Hindlimb muscle (tissue), 1 donor: ENCODE measurements at regions not wholly inside any gene's neighbourhood (a gene's known extent, or its start where the extent isn't known, plus 50 kb on each side); places are given as distances from the start of the nearest gene placed in this dataset.
"Not testable (repeated sequence)": the region's sequence is repeated elsewhere in the genome, so short reads cannot be mapped to it uniquely, and the experiment has no call there.

Source experiments
- DNase-seq: peaks from one replicate; pipeline ENCODE4 v3.0.0-alpha.2; 2013

DNA sequence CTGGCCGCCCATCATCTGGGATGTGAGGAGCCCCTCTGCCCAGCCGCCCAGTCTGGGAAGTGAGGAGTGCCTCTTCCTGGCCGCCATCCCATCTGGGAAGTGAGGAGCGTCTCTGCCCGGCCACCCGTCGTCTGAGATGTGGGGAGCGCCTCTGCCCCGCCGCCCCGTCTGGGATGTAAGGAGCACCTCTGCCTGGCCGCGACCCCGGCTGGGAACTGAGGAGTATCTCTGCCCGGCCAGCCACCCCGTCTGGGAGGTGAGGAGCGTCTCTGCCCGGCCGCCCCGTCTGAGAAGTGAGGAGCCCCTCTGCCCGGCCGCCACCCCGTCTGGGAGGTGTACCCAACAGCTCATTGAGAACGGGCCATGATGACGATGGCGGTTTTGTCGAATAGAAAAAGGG lies 211.4 kb downstream of the ANAPC1 start:
- not testable (repeated sequence) for DNase-seq

GRCh38 chr2:111673526-111673925 lies 210.5 kb downstream of the ANAPC1 start:
- no peak for DNase-seq

GRCh38 chr2:111675419-111676194 lies 208.4 kb downstream of the ANAPC1 start:
- no peak for DNase-seq

- DNase-seq, result no peak
These were observed 207.6 kb downstream of the ANAPC1 start for GRCh38 chr2:111676291-111676822.

DNA sequence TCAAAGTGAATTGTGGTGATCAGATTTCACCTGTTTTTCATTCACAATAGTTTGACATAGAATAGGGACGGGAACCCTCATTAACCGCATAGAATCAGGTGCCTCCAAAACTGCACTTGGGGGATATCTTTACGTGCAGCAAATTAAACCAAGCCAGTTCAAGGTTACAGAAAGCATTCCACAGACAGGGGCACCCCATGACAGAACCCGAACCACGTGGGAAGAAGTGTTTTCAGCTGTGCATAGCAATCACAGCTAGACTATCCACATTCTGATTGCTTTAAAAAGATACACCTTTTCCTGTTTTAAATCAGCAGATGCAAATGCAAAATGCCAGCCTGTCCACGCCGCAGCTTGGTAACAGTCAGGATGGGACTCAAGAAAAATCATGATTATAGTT lies 205.8 kb downstream of the ANAPC1 start:
- DNase-seq, result no peak

- DNase-seq, result no peak
These were observed 205.3 kb downstream of the ANAPC1 start for GRCh38 chr2:111678651-111679050.

DNA sequence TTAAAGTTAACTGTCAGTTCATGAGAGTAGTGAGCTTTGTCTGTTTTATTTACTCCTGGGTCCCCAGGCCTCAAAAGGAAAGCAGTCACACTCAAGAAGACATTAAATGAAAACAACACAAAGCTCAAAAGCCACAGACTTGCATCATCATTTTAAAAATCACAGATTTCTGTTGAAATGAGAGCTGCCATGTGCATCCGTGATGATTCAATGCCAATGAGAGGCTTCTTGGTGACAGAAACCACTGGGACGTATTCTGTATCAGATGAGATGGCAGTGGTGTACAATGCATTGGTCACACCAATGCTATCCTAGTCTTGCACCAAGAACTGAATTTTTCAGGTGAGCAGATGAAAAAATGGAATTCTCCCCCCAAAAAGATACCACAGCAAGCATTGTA lies 204.8 kb downstream of the ANAPC1 start:
- no peak for DNase-seq

DNA sequence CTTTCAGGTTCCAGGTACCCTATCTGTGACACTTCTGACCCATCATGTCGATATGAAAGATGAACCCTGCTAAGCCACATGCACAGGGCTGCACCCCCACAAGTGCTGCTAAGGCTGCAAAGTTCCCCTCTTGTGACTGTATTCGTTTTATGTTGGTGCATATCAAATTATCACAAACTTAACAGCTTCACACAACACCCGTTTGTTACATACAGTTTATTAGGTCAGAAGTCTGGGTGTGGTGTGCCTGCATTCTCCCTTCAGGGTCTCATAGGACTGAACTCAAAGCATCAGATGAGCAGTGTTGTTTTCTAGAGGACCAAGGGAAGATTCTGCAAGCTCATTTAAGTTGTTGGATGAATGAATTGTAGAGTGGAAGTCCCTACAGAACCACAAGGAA lies 199.4 kb downstream of the ANAPC1 start:
- DNase-seq, result no peak

DNA sequence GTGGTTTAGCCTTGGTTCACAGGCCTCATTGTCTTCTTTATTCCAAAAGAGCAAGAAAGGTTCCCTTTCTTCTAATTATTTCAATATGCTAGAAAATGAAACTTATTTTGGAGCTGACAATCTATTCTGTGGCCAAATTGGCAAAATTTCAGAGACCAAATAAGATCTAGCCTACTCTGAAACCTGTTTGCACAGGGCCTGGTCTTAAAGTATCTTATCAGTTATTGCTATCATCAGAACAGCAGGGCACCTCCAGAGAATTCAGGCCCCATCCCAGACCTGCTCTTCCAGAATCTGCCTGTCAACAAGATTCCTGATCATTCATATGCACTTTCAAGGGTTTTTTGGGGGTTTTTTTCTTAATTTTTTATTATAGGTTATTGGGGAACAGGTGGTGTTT lies 198.7 kb downstream of the ANAPC1 start:
- peak; percentile 69 for DNase-seq

DNA sequence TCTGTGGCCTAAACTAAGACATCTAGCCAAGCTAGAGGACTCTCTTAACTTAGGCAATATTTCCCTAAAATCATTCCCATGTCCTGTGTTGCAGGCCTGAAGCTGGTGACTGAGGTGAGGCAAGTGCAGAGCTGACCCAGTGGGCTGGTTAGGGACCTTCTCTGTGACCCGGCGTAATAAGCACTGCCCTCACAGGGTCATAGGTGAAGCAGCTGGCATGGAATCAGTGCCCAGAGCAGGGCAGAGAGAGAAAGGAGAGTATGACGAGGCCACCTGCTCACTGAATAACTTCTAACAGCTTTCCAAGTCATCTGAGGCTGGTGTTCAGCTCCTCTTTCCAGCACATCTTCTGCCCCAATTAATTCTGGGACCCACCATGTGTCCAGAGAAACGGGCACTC lies 197.0 kb downstream of the ANAPC1 start:
- no peak for DNase-seq

- DNase-seq, result no peak
These were observed 196.1 kb downstream of the ANAPC1 start for GRCh38 chr2:111687911-111688310.

DNA sequence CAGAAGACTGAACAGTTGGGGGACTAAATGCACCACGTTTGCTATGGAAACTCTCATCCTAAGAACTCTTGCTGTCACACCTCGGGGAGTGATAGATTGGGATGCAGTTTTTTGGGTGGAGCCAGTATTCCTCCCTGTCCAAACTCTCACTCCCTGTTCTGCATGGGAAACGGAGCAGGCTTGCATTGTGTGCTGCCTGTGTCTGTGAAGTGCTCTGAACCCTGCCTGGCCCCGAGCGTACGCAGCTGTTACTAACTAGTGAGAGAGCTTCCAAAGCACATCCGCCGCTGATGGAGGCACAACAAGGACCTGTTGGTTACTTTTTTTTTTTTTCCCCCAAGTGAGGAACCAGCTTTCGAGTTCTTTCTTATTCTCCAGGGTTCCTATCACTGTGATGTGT lies 195.5 kb downstream of the ANAPC1 start:
- DNase-seq, result peak; percentile 77

GRCh38 chr2:111689174-111689573 lies 194.8 kb downstream of the ANAPC1 start:
- DNase-seq, result no peak

- no peak for DNase-seq
These were observed 194.1 kb downstream of the ANAPC1 start for GRCh38 chr2:111689941-111690340.

GRCh38 chr2:111691164-111691875 lies 192.7 kb downstream of the ANAPC1 start:
- DNase-seq, result no peak

DNA sequence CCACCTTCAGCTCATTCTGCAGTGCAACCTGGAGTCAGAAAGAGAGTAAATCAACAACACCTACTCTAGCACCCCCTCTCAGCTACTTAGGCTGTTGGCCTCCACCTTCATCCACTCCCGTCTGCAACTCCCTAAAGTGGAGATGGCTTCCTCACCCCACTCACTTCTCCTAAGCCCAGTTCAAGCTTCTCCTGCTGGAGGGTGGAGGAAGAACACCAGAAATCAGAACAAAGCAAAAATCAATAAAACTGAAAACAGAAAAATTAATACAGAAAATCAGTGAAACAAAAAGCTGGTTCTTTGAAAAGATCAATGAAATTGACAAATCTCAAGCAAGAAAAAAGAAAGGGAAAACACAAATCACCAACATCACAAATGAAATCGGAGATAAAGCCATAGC lies 191.7 kb downstream of the ANAPC1 start:
- DNase-seq, result no peak

DNA sequence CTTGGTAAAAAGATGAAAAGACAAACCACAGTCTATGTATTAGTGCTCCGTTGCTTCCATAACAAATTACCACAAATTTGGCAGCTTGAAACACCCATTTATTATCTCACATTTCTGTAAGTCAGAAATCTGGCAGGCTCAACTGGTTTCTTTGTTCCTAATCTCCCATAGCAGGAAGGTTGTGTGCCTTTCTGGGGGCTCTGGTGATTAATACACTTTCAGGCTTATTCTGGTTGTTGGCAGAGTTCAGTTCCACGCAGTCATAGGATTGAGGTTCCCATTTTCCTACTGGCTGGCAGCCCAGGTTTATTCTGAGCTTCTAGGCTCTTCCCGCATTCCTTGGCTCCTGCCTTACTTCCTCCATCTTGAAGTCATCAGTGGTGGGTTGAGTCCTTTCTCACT lies 189.3 kb downstream of the ANAPC1 start:
- DNase-seq, result peak; percentile 82

GRCh38 chr2:111695441-111696007 lies 188.5 kb downstream of the ANAPC1 start:
- no peak for DNase-seq

GRCh38 chr2:111696226-111696625 lies 187.8 kb downstream of the ANAPC1 start:
- no peak for DNase-seq

- DNase-seq, result no peak
These were observed 186.4 kb downstream of the ANAPC1 start for GRCh38 chr2:111697560-111697959.

- no peak for DNase-seq
These were observed 185.9 kb downstream of the ANAPC1 start for GRCh38 chr2:111698089-111698488.

GRCh38 chr2:111698743-111699554 lies 185.0 kb downstream of the ANAPC1 start:
- DNase-seq, result peak; percentile 71

GRCh38 chr2:111701266-111701665 lies 182.7 kb downstream of the ANAPC1 start:
- DNase-seq, result no peak
